ENCODE measurements at regions not wholly inside any gene's neighbourhood (a gene's known extent, or its start where the extent isn't known, plus 50 kb on each side); places are given as distances from the start of the nearest gene placed in this dataset.
"Not testable (repeated sequence)": the region's sequence is repeated elsewhere in the genome, so short reads cannot be mapped to it uniquely, and the experiment has no call there.

DNA sequence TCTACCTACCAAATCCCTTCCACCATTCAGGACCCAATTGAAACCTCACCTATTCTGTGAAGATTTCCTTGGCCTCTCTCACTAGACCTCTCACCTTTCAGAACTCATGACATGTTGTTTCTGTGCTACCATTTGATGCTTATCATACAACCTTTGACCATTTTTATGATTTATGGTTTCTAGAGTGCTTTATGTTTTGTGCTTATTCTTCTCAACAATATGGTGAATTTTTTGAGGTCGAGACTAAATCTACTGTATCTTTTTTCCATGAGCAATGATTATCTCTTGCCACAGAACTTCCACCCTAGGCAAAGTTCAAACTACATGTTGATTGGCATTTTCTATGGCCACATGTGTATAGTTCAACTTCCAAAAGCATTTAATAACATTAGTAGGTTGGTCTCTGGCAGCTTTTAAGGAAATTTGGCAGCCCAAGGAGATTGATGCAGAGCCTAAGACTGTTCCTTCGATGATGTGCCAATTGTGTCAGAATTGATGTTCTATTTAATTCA is 84.9 kb downstream of the OLIG3 start:
- H3K27ac Mint-ChIP-seq: no peak overlapping the region
- H3K27me3 Mint-ChIP-seq: peaks cover 8% of the 10 kb centered on the region
- H3K9me3 Mint-ChIP-seq: peaks cover 6% of the 10 kb centered on the region
- H3K4me3 Mint-ChIP-seq: no peak overlapping the region
- peaks cover 10% of the 10 kb centered on the region for H3K4me1 Mint-ChIP-seq (ENCODE audit: low read depth)
- no peaks in the 10 kb centered on the region for H3K36me3 Mint-ChIP-seq (ENCODE audit: low read depth)

DNA sequence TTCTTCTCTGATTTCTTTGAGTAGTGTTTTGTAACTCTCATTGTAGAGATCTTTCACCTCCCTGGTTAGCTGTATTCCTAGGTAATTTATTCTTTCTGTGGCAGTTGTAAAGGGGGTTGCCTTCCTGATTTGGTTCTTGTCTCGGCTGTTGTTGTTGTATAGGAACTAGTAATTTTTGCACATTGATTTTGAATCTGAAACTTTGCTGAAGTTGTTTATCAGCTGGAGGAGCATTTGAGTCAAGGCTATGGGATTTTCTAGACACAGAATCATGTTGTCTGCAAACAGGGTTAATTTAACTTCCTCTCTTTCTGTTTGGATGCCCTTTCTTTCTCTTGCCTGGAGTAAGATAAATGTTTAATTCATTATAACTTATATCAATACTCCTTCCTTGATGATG is 86.4 kb downstream of the OLIG3 start:
- H3K36me3 Mint-ChIP-seq (ENCODE audit: low read depth): no peaks in the 10 kb centered on the region
- peaks cover 6% of the 10 kb centered on the region for H3K9me3 Mint-ChIP-seq
- H3K4me3 Mint-ChIP-seq: no peak overlapping the region
- H3K27me3 Mint-ChIP-seq: no peaks in the 10 kb centered on the region
- no peak overlapping the region for H3K27ac Mint-ChIP-seq
- H3K4me1 Mint-ChIP-seq (ENCODE audit: low read depth): peaks cover 10% of the 10 kb centered on the region

GRCh38 chr6:137405806-137406205 is 88.4 kb downstream of the OLIG3 start:
- H3K36me3 Mint-ChIP-seq (ENCODE audit: low read depth): no peaks in the 10 kb centered on the region
- H3K4me1 Mint-ChIP-seq (ENCODE audit: low read depth): peaks cover 10% of the 10 kb centered on the region
- H3K4me3 Mint-ChIP-seq: no peak overlapping the region
- H3K27me3 Mint-ChIP-seq: no peaks in the 10 kb centered on the region
- no peak overlapping the region for H3K27ac Mint-ChIP-seq
- peaks cover 6% of the 10 kb centered on the region for H3K9me3 Mint-ChIP-seq

DNA sequence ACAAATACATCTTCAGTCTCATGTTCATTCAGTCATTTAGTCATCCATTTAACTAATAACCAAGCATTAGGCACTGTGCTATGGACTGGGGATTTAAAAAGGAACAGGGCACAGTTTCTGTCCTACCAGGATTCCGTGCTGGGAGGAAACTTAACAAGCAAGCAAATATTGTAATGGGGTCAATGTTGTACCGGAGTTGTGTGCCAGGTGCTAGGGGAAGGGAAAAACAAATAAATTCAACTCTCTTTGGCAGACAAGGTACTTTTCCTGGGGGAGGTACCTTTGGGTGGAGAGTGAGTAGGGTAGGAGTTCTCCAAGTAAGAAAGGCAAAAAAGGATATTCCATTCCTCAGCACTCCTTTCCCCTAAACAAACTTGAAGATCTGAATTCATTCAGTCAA is 90.3 kb downstream of the OLIG3 start:
- H3K4me3 Mint-ChIP-seq: no peak overlapping the region
- peaks cover 6% of the 10 kb centered on the region for H3K9me3 Mint-ChIP-seq
- H3K27ac Mint-ChIP-seq: no peak overlapping the region
- no peaks in the 10 kb centered on the region for H3K27me3 Mint-ChIP-seq
- H3K36me3 Mint-ChIP-seq (ENCODE audit: low read depth): no peaks in the 10 kb centered on the region
- H3K4me1 Mint-ChIP-seq (ENCODE audit: low read depth): peaks cover 21% of the 10 kb centered on the region

DNA sequence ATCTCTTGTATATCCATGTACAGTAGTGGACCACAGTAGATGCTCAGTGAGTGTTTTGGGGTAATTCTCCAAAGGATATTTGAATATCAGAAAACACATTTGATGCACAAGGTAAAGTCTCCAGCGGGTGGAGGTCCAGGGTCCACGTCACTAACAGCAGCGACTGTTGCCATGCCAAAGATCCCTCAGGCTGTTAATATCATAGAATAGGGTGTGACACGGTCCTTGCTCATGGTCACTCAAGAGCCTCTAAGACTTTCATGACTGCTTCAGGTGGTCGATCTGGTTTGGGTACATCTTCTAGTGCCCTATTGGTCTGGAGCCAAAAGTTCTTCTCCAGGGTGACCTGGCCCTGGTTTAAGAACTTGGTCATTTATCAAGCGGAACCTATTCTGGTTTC is 90.8 kb downstream of the OLIG3 start:
- no peaks in the 10 kb centered on the region for H3K27me3 Mint-ChIP-seq
- H3K36me3 Mint-ChIP-seq (ENCODE audit: low read depth): no peaks in the 10 kb centered on the region
- H3K27ac Mint-ChIP-seq: no peak overlapping the region
- H3K4me1 Mint-ChIP-seq (ENCODE audit: low read depth): peaks cover 21% of the 10 kb centered on the region
- H3K9me3 Mint-ChIP-seq: peaks cover 6% of the 10 kb centered on the region
- no peak overlapping the region for H3K4me3 Mint-ChIP-seq

DNA sequence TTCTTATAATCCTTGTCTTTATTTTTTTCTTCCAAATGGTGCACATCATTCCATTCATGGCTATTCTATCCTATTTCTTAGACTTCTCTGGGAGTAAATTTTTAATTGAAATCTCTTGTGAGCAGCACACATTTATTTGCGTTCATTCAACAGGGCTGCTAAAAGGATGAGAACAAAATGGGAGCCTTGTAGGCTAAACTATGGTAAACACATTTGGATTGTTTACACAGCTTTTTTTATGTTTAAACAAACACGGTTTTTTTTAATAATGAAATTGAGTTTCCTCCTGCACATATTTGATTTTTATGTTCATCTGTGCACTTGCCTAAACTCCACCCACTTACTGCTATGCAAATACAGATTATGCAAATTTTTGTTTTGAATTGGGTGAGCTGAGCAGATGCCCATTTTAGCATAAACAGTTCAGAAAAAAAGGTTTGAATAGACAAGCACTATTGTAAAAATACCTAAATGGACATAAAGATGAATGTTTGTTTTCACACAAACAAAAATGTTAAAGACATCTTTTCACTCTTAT is 92.0 kb downstream of the OLIG3 start:
- H3K4me3 Mint-ChIP-seq: no peak overlapping the region
- H3K4me1 Mint-ChIP-seq (ENCODE audit: low read depth): peaks cover 15% of the 10 kb centered on the region
- H3K27me3 Mint-ChIP-seq: no peaks in the 10 kb centered on the region
- no peaks in the 10 kb centered on the region for H3K9me3 Mint-ChIP-seq
- no peaks in the 10 kb centered on the region for H3K36me3 Mint-ChIP-seq (ENCODE audit: low read depth)
- H3K27ac Mint-ChIP-seq: no peak overlapping the region

DNA sequence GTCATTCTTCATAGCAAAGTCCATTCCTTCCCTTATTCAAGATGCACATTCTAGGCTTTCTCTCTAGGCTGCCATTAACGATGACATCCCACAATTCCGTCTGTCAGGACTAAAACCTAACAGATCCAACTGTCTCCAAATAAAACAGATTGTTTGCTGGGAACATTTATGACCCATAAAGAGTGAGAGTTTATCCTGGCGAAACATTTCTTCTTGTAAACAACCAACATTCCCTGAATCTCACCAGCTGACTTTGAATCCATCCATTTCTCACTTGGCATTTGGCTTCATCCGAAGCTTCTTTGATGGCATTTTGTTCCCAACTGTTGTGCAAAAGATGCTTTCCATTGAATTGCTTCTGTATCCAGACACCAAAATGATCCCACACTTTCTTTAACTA is 93.1 kb downstream of the OLIG3 start:
- Mint-ChIP-seq H3K9me3 (no peaks in the 10 kb centered on the region), H3K27me3 (no peaks in the 10 kb centered on the region), H3K36me3 (ENCODE audit: low read depth) (no peaks in the 10 kb centered on the region), H3K4me1 (ENCODE audit: low read depth) (peaks cover 15% of the 10 kb centered on the region), H3K27ac (no peak overlapping the region), H3K4me3 (no peak overlapping the region)

DNA sequence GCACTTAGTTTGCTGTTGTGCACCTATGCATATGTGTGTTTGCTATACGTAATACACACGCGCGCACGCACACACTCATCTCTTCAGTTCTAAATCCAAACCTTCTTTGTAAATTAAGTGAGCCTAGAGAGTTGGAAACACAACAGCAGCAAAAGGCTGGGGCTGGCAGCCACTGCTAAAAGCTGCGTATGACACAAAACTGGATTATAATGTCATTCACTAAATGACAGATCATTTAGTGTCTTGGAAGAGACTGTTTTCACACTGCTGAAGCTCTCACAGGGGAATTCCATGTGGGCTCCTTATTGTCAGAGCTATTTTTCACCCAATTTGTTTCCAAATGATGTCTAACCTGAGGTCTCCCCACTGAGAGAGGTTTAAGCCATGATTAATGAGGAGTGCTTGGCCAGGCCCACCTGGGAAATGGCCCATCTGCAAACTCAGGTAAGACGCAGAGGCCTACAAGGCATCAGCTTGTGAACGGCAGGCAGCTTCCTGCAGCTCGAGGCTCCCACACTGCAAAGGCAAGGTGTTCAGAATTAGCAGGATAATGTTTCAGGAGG is 94.2 kb downstream of the OLIG3 start:
- H3K4me1 Mint-ChIP-seq (ENCODE audit: low read depth): peaks cover 11% of the 10 kb centered on the region
- no peaks in the 10 kb centered on the region for H3K27me3 Mint-ChIP-seq
- no peak overlapping the region for H3K27ac Mint-ChIP-seq
- H3K9me3 Mint-ChIP-seq: no peaks in the 10 kb centered on the region
- no peaks in the 10 kb centered on the region for H3K36me3 Mint-ChIP-seq (ENCODE audit: low read depth)
- H3K4me3 Mint-ChIP-seq: no peak overlapping the region

- H3K4me3 Mint-ChIP-seq: no peak overlapping the region
- peaks cover 23% of the 10 kb centered on the region for H3K4me1 Mint-ChIP-seq (ENCODE audit: low read depth)
- peaks cover 4% of the 10 kb centered on the region for H3K9me3 Mint-ChIP-seq
- H3K27ac Mint-ChIP-seq: no peak overlapping the region
- H3K36me3 Mint-ChIP-seq (ENCODE audit: low read depth): no peaks in the 10 kb centered on the region
- no peaks in the 10 kb centered on the region for H3K27me3 Mint-ChIP-seq
These were observed 98.9 kb downstream of the OLIG3 start for GRCh38 chr6:137395316-137395715.

DNA sequence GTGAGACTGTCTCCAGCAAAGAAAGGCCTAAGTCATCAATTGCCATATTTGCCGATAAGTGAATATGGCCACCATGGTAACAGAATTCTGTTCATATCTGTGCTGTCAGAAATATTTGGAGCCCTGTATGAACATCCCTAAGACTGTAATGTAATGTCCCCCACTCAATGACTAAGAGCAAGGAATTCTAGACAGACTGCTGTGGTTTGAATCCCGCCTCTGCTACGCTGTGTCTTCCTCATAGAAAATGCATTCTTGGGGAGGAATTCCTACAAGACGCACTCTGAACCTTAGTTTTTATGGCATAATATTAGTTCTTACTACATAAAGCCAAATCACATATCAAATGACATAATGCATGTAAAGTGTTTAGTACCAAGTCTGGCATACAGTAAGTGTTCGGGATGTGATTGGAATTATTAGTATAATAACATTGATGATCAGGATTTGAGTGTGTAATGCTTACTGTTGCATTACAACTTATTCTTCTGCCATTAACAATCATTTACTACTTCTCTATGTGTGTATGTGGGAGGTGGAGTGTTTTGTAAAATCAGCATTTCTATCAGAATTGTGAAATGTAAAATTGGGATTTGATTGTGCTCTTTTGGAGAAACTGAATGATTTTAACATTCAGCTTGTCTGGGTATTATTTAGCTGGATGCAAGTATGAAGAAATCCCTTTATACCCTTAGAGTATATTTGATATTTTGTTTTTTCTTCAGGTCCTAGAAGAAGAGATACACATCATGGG is 103.0 kb downstream of the OLIG3 start:
- Mint-ChIP-seq H3K4me3 (no peak overlapping the region), H3K4me1 (ENCODE audit: low read depth) (peaks cover 37% of the 10 kb centered on the region), H3K9me3 (peaks cover 4% of the 10 kb centered on the region), H3K36me3 (ENCODE audit: low read depth) (no peaks in the 10 kb centered on the region), H3K27ac (no peak overlapping the region), H3K27me3 (no peaks in the 10 kb centered on the region)

DNA sequence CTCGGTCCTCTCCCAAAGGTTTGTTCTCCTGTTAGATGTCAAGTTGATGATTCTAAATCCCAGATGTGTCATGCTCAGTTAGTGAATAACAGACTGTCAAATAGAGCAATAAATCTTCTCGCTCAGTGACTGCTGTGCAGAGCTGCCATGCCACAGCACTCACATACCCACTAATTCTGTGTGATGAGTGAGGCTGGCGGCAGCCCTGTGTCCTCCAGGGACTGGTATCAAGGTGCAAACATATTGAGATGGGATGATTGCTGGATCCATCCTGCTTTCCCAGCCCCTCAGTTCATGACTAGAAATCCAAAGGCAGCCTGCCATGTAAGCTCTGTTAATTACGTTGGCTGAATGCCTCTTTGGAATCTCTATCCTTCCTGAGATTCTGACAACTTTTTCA is 103.9 kb downstream of the OLIG3 start:
- Mint-ChIP-seq H3K4me3 (no peak overlapping the region), H3K27ac (peak overlapping the region; percentile 50), H3K36me3 (ENCODE audit: low read depth) (no peaks in the 10 kb centered on the region), H3K9me3 (peaks cover 4% of the 10 kb centered on the region), H3K27me3 (no peaks in the 10 kb centered on the region), H3K4me1 (ENCODE audit: low read depth) (peaks cover 37% of the 10 kb centered on the region)

DNA sequence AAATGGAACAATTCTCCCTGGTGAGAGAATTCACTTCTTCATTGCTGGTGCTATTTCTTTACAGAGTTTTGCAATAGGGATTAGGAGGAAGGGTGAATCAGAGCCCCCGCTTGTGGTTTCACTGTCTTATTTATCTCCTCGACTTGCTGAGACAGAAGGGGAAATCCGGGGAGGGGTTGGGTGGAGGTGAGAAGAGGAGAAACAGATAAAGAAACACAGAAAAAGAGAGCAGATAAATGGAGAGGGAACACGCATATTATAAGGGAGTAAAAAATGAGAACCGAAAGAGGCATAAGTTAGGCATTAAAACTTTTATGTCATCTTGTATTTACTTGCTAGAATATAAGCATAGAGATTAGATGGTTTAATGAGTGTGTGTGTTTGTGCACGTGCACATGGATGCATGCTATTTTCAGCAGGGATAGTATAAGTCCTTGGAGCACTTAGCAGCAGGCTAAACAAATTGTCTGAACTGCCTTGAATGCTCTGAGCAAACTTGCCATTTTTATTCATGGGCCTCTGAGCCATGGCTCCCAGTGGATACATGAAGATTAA is 105.0 kb downstream of the OLIG3 start:
- peak overlapping the region; percentile 37 for H3K4me3 Mint-ChIP-seq
- H3K9me3 Mint-ChIP-seq: no peaks in the 10 kb centered on the region
- peak overlapping the region; percentile 50 for H3K27ac Mint-ChIP-seq
- H3K27me3 Mint-ChIP-seq: no peaks in the 10 kb centered on the region
- peaks cover 37% of the 10 kb centered on the region for H3K4me1 Mint-ChIP-seq (ENCODE audit: low read depth)
- no peaks in the 10 kb centered on the region for H3K36me3 Mint-ChIP-seq (ENCODE audit: low read depth)

DNA sequence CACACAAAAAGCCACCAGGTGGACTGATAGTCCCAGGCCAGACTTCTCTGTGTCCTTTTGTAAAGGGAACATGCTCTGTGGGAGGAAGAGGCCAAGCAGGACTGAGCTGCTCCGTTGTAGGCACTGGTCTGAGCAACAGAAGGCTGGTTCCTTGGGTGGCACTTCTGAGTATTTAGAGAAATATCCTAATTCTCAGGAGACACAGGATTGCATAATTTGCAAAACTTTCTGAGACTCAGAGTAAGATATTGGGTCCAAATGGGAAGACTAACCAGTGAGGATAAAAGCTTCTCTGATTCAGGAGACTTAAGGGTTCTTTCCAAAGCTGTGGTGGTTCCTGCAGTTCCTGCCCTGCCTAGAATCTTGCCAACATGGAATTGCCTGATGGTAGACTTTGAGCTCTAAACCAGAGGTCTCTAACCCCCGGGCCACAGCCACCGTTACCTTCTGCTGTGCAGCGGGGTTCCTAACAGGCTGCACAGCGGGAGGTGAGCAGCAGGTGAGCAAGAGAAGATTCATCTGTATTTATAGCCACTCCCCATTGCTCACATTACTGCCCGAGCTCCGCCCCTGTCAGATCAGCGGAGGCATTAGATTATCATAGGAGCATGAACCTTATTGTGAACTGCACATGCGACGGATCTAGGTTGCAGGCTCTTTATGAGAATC is 107.0 kb downstream of the OLIG3 start:
- Mint-ChIP-seq H3K4me1 (ENCODE audit: low read depth) (peaks cover 30% of the 10 kb centered on the region), H3K4me3 (no peak overlapping the region), H3K9me3 (no peaks in the 10 kb centered on the region), H3K27me3 (no peaks in the 10 kb centered on the region), H3K27ac (no peak overlapping the region), H3K36me3 (ENCODE audit: low read depth) (no peaks in the 10 kb centered on the region)

GRCh38 chr6:137383287-137383686 is 110.9 kb downstream of the OLIG3 start:
- H3K27ac Mint-ChIP-seq; H3K4me1 Mint-ChIP-seq (ENCODE audit: low read depth); H3K4me3 Mint-ChIP-seq: not testable (repeated sequence)

DNA sequence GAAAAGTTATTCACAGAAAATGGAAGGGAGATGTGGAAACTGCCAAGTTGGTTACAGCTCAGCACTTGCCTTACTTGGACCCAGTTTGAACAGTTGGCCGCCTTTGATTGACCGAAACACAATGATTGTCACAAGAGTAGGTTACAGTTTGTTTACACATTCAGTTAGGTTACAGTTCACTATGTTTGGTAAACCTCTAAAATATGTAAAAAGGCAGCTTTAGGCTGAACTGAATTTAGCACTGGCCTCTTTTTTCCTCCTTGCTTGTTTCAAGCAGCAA is 116.2 kb downstream of the OLIG3 start:
- Mint-ChIP-seq H3K27ac (no peak overlapping the region), H3K9me3 (no peaks in the 10 kb centered on the region), H3K27me3 (no peaks in the 10 kb centered on the region), H3K4me3 (no peak overlapping the region), H3K36me3 (ENCODE audit: low read depth) (no peaks in the 10 kb centered on the region), H3K4me1 (ENCODE audit: low read depth) (no peaks in the 10 kb centered on the region)

More at GRCh38 chr6:137383287-137383686, 110.9 kb downstream of the OLIG3 start:
- not testable (repeated sequence) for H3K9me3 Mint-ChIP-seq; H3K27me3 Mint-ChIP-seq; H3K36me3 Mint-ChIP-seq (ENCODE audit: low read depth)
